ENCODE measurements at regions not wholly inside any gene's neighbourhood (a gene's known extent, or its start where the extent isn't known, plus 50 kb on each side); places are given as distances from the start of the nearest gene placed in this dataset.
A peak's percentile ranks its signal among the peaks of the same experiment; 100 is the strongest.

- H3K4me1 Mint-ChIP-seq (ENCODE audit: unreplicated experiment) = peaks cover 9% of the 10 kb centered on the region
- TF ChIP-seq CTCF (IDR thresholded peaks at IDR 0.05) = no peak
- H3K27ac Mint-ChIP-seq (ENCODE audit: unreplicated experiment) = peak overlapping the region; percentile 21
- peaks cover 2% of the 10 kb centered on the region for H3K27me3 Mint-ChIP-seq (ENCODE audit: unreplicated experiment)
- H3K9me3 Mint-ChIP-seq (ENCODE audit: unreplicated experiment) = peaks cover 1% of the 10 kb centered on the region
- H3K36me3 Mint-ChIP-seq (ENCODE audit: unreplicated experiment) = no peaks in the 10 kb centered on the region
- H3K4me3 Mint-ChIP-seq (ENCODE audit: unreplicated experiment) = no peak overlapping the region
- DNase-seq (ENCODE audit: extremely low spot score, unreplicated experiment) = no peak
These were observed 149.2 kb upstream of the EXOC2 start for GRCh38 chr6:842141-842540.

GRCh38 chr6:841569-841968, 148.6 kb upstream of the EXOC2 start:
- Mint-ChIP-seq H3K27ac (ENCODE audit: unreplicated experiment) (no peak overlapping the region), H3K4me1 (ENCODE audit: unreplicated experiment) (peaks cover 9% of the 10 kb centered on the region), H3K27me3 (ENCODE audit: unreplicated experiment) (peaks cover 2% of the 10 kb centered on the region), H3K9me3 (ENCODE audit: unreplicated experiment) (no peaks in the 10 kb centered on the region), H3K4me3 (ENCODE audit: unreplicated experiment) (no peak overlapping the region), H3K36me3 (ENCODE audit: unreplicated experiment) (no peaks in the 10 kb centered on the region)
- no peak for TF ChIP-seq CTCF (IDR thresholded peaks at IDR 0.05)
- no peak for DNase-seq (ENCODE audit: extremely low spot score, unreplicated experiment)

- no peak overlapping the region for H3K27ac Mint-ChIP-seq (ENCODE audit: unreplicated experiment)
- no peak for TF ChIP-seq CTCF (IDR thresholded peaks at IDR 0.05)
- H3K27me3 Mint-ChIP-seq (ENCODE audit: unreplicated experiment) = peaks cover 2% of the 10 kb centered on the region
- H3K36me3 Mint-ChIP-seq (ENCODE audit: unreplicated experiment) = no peaks in the 10 kb centered on the region
- DNase-seq (ENCODE audit: extremely low spot score, unreplicated experiment) = no peak
- no peak overlapping the region for H3K4me3 Mint-ChIP-seq (ENCODE audit: unreplicated experiment)
- H3K4me1 Mint-ChIP-seq (ENCODE audit: unreplicated experiment) = peaks cover 9% of the 10 kb centered on the region
- H3K9me3 Mint-ChIP-seq (ENCODE audit: unreplicated experiment) = no peaks in the 10 kb centered on the region
These were observed 146.3 kb upstream of the EXOC2 start for GRCh38 chr6:839201-839600.

- Mint-ChIP-seq H3K36me3 (ENCODE audit: unreplicated experiment) (no peaks in the 10 kb centered on the region), H3K4me3 (ENCODE audit: unreplicated experiment) (no peak overlapping the region), H3K27me3 (ENCODE audit: unreplicated experiment) (peaks cover 2% of the 10 kb centered on the region), H3K9me3 (ENCODE audit: unreplicated experiment) (peaks cover under 1% of the 10 kb centered on the region), H3K4me1 (ENCODE audit: unreplicated experiment) (peaks cover 5% of the 10 kb centered on the region), H3K27ac (ENCODE audit: unreplicated experiment) (no peak overlapping the region)
- DNase-seq (ENCODE audit: extremely low spot score, unreplicated experiment) = no peak
- TF ChIP-seq CTCF (IDR thresholded peaks at IDR 0.05) = no peak
These were observed 144.4 kb upstream of the EXOC2 start for GRCh38 chr6:837380-837779.

- no peak for TF ChIP-seq CTCF (IDR thresholded peaks at IDR 0.05)
- peaks cover 2% of the 10 kb centered on the region for H3K27me3 Mint-ChIP-seq (ENCODE audit: unreplicated experiment)
- H3K9me3 Mint-ChIP-seq (ENCODE audit: unreplicated experiment) = peaks cover 3% of the 10 kb centered on the region
- H3K36me3 Mint-ChIP-seq (ENCODE audit: unreplicated experiment) = no peaks in the 10 kb centered on the region
- H3K4me3 Mint-ChIP-seq (ENCODE audit: unreplicated experiment) = no peak overlapping the region
- no peaks in the 10 kb centered on the region for H3K4me1 Mint-ChIP-seq (ENCODE audit: unreplicated experiment)
- DNase-seq (ENCODE audit: extremely low spot score, unreplicated experiment) = no peak
- no peak overlapping the region for H3K27ac Mint-ChIP-seq (ENCODE audit: unreplicated experiment)
These were observed 143.4 kb upstream of the EXOC2 start for GRCh38 chr6:836276-836853.

Measured in osteocyte (in vitro differentiated cells).